ENCODE measurements at regions not wholly inside any gene's neighbourhood (a gene's known extent, or its start where the extent isn't known, plus 50 kb on each side); places are given as distances from the start of the nearest gene placed in this dataset.
A peak's percentile ranks its signal among the peaks of the same experiment; 100 is the strongest.

DNA sequence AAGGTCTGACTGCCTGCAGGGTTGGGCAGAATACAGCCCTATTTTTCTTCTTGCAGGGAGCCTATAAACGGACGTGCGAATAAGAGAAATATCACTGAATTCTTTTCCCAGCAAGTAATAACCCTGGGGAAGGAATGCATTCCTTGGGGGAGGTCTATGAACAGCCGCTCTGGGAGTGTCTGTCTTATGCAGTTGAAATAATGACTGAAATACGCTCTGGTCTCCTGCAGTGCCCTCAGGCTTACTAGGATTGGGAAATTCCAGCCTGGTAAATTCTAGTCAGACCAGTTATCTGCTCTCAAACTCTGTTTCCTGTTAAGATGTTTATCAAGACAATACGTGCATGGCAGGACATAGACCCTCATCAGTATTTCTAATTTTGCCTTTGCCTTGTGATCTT is 72.1 kb upstream of the FAM241A start:
- TF ChIP-seq, protein P1, sequence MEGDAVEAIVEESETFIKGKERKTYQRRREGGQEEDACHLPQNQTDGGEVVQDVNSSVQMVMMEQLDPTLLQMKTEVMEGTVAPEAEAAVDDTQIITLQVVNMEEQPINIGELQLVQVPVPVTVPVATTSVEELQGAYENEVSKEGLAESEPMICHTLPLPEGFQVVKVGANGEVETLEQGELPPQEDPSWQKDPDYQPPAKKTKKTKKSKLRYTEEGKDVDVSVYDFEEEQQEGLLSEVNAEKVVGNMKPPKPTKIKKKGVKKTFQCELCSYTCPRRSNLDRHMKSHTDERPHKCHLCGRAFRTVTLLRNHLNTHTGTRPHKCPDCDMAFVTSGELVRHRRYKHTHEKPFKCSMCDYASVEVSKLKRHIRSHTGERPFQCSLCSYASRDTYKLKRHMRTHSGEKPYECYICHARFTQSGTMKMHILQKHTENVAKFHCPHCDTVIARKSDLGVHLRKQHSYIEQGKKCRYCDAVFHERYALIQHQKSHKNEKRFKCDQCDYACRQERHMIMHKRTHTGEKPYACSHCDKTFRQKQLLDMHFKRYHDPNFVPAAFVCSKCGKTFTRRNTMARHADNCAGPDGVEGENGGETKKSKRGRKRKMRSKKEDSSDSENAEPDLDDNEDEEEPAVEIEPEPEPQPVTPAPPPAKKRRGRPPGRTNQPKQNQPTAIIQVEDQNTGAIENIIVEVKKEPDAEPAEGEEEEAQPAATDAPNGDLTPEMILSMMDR (optimal IDR thresholded peaks at IDR 0.05 in 1 of 3, IDR thresholded peaks at IDR 0.05 in 1 of 3, conservative IDR thresholded peaks at IDR 0.05 in 1 of 3; ENCODE audit: extremely low read depth in 1 of 3, insufficient read depth in 2 of 3, low read length in 3 of 3) = no peak
- TF ChIP-seq EZH2 (IDR thresholded peaks at IDR 0.05; ENCODE audit: low read length) = no peak
- dilution Hi-C loops (cut with MboI; ENCODE audit: extremely low pct_ligation_motif_present, low sequenced_read_pairs) = no loop called here
- DNase-seq (ENCODE audit: low read depth, low spot score) = no peak
- Histone ChIP-seq H3K9me1 (ENCODE audit: control insufficient read depth, extremely low read depth, insufficient read depth, low read length) (no peaks in the 10 kb centered on the region), H3K9ac (ENCODE audit: control insufficient read depth, extremely low read depth, insufficient read depth, low read length) (no peak overlapping the region), H3K4me2 (ENCODE audit: control insufficient read depth, extremely low read depth, insufficient read depth, low read depth, low read length) (no peak overlapping the region), H2AFZ (ENCODE audit: control insufficient read depth, low read length) (no peak overlapping the region), H3K9me3 (ENCODE audit: control insufficient read depth, low read depth, low read length) (no peaks in the 10 kb centered on the region), H3K79me2 (ENCODE audit: control insufficient read depth, insufficient read depth, low read length) (no peaks in the 10 kb centered on the region), H3K4me1 (ENCODE audit: control insufficient read depth, extremely low read depth, insufficient read depth, low read length) (no peaks in the 10 kb centered on the region), H4K20me1 (ENCODE audit: control insufficient read depth, extremely low read depth, insufficient read depth, low read length) (no peaks in the 10 kb centered on the region), H3K27ac (ENCODE audit: control insufficient read depth, insufficient read depth, low read length) (no peak overlapping the region), H3K27me3 (ENCODE audit: control insufficient read depth, extremely low read depth, insufficient read depth, low read length) (no peaks in the 10 kb centered on the region), H3K4me3 (ENCODE audit: control insufficient read depth in 2 of 3, extremely low read depth in 1 of 3, insufficient read depth in 2 of 3, low read depth in 1 of 3, low read length in 3 of 3) (no peak overlapping the region), H3K36me3 (ENCODE audit: control insufficient read depth in 2 of 2, extremely low read depth in 1 of 2, insufficient read depth in 2 of 2, low read length in 2 of 2) (no peaks in the 10 kb centered on the region)
- FAIRE-seq = no peak

DNA sequence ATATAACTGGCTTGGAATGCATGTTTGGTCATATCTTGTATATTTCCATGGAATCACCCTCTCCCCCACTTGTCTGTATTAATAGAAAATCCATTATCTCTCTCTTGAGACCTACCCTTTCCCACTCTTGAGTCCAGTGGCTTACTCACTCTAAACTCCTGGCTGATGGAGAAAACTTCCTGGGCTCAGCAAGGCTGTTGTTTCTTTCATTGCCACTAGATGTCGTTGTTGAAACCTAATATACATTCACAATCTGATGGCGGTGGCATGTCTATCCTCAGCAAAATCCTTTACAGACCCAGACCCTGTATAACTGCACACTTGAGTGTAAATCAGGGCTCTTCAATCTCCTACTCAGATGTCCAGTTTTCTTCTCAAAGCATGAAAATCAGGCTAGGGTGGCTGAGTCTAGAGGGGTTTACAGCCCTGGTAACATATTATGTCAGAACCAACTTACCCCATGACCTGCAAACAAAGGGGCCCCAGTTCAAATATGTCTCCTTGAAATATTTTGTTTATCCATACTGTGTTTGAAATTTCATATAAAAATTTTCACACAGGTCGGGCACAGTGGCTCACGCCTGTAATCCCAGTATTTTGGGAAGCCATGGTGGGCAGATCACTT is 70.0 kb upstream of the FAM241A start:
- Histone ChIP-seq H4K20me1 (ENCODE audit: control insufficient read depth, extremely low read depth, insufficient read depth, low read length) (no peaks in the 10 kb centered on the region), H3K9ac (ENCODE audit: control insufficient read depth, extremely low read depth, insufficient read depth, low read length) (no peak overlapping the region), H3K9me1 (ENCODE audit: control insufficient read depth, extremely low read depth, insufficient read depth, low read length) (no peaks in the 10 kb centered on the region), H2AFZ (ENCODE audit: control insufficient read depth, low read length) (no peak overlapping the region), H3K36me3 (ENCODE audit: control insufficient read depth in 2 of 2, extremely low read depth in 1 of 2, insufficient read depth in 2 of 2, low read length in 2 of 2) (no peaks in the 10 kb centered on the region), H3K4me2 (ENCODE audit: control insufficient read depth, extremely low read depth, insufficient read depth, low read depth, low read length) (no peak overlapping the region), H3K79me2 (ENCODE audit: control insufficient read depth, insufficient read depth, low read length) (no peaks in the 10 kb centered on the region), H3K4me3 (ENCODE audit: control insufficient read depth in 2 of 3, extremely low read depth in 1 of 3, insufficient read depth in 2 of 3, low read depth in 1 of 3, low read length in 3 of 3) (no peak overlapping the region), H3K27ac (ENCODE audit: control insufficient read depth, insufficient read depth, low read length) (no peak overlapping the region), H3K27me3 (ENCODE audit: control insufficient read depth, extremely low read depth, insufficient read depth, low read length) (no peaks in the 10 kb centered on the region), H3K9me3 (ENCODE audit: control insufficient read depth, low read depth, low read length) (no peaks in the 10 kb centered on the region), H3K4me1 (ENCODE audit: control insufficient read depth, extremely low read depth, insufficient read depth, low read length) (peaks cover 3% of the 10 kb centered on the region)
- peak; percentile 91 for FAIRE-seq
- dilution Hi-C loops (cut with MboI; ENCODE audit: extremely low pct_ligation_motif_present, low sequenced_read_pairs) = no loop called here
- TF ChIP-seq EZH2 (IDR thresholded peaks at IDR 0.05; ENCODE audit: low read length) = no peak
- TF ChIP-seq, protein P1 (optimal IDR thresholded peaks at IDR 0.05 in 1 of 3, IDR thresholded peaks at IDR 0.05 in 1 of 3, conservative IDR thresholded peaks at IDR 0.05 in 1 of 3; ENCODE audit: extremely low read depth in 1 of 3, insufficient read depth in 2 of 3, low read length in 3 of 3) = peak; percentile 62 to 71 (median 68)
- DNase-seq (ENCODE audit: low read depth, low spot score) = no peak

Measured in keratinocyte (primary cell).